HL-60 (cell line): ENCODE measurements at regions not wholly inside any gene's neighbourhood (a gene's known extent, or its start where the extent isn't known, plus 50 kb on each side); places are given as distances from the start of the nearest gene placed in this dataset.

Experiments
- DNase-seq, 2 experiments: peaks; one replicate each; pipeline ENCODE4 v3.0.0-alpha.2; 2010 to 2020; ENCODE audit warnings: low read depth in 1 of 2, low spot score in 1 of 2
- H3K27ac ChIP-seq: fragments of 250-450 bp; sonication (Bioruptor Pico); replicated peaks from 2 replicates; pipeline ENCODE4 v1.5.1; 2020; ENCODE audit warnings: mild to moderate bottlenecking, moderate library complexity
- H3K27me3 ChIP-seq: fragments of 250-450 bp; sonication (Bioruptor Pico); 2 replicates; pipeline ENCODE4 v1.5.1; 2021; ENCODE audit warnings: mild to moderate bottlenecking, moderate library complexity; ENCODE audit not compliant: insufficient read depth, poor library complexity, severe bottlenecking
- H3K4me3 ChIP-seq: replicated peaks from 2 replicates; pipeline ENCODE4 v1.5.1; 2011; ENCODE audit warnings: mild to moderate bottlenecking, control low read depth, low read length; ENCODE audit not compliant: insufficient read depth
- GABPA ChIP-seq: IDR thresholded peaks from 2 replicates; pipeline ENCODE4 v1.6.1; 2012; ENCODE audit warnings: low read depth
- POLR2AphosphoS5 ChIP-seq: IDR thresholded peaks from 2 replicates; pipeline ENCODE4 v1.6.1; 2012; ENCODE audit warnings: low read depth
- SPI1 ChIP-seq: IDR thresholded peaks from 2 replicates; pipeline ENCODE4 v1.6.1; 2012; ENCODE audit warnings: low read depth, mild to moderate bottlenecking, borderline replicate concordance
- TF ChIP-seq, protein P1 (sequence below): IDR thresholded peaks from 2 replicates; pipeline ENCODE4 v1.6.1; 2012; ENCODE audit warnings: low read depth; ENCODE audit not compliant: insufficient replicate concordance
- TF ChIP-seq, protein P2 (sequence below): IDR thresholded peaks from one replicate; pipeline ENCODE4 v1.5.1; 2011; ENCODE audit warnings: low read length, control low read depth, inconsistent platforms; ENCODE audit not compliant: insufficient read depth

DNA sequence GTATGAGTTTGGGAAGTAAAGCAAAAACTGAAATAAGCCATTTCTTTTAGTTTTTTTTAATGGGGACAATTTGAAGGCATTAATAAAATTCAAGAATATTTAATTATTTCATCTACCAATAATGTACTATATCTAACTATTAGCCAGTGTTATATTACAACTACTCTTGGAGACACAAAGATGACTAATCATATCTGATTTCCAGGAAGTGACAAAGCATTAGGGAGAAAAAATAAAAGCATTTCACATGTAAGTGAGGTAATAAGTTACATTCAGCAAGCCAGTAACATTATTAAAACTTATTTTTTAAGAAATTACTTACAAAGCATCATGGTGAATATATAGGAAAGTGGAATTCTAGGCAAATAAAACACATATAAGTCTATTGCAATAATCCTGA lies 781.3 kb upstream of the NRXN1 start:
- no peak overlapping the region for H3K27ac ChIP-seq
- H3K4me3 ChIP-seq: no peak overlapping the region
- H3K27me3 ChIP-seq: no peaks in the 10 kb centered on the region
- TF ChIP-seq GABPA: no peak
- TF ChIP-seq POLR2AphosphoS5: no peak
- TF ChIP-seq, protein P1, sequence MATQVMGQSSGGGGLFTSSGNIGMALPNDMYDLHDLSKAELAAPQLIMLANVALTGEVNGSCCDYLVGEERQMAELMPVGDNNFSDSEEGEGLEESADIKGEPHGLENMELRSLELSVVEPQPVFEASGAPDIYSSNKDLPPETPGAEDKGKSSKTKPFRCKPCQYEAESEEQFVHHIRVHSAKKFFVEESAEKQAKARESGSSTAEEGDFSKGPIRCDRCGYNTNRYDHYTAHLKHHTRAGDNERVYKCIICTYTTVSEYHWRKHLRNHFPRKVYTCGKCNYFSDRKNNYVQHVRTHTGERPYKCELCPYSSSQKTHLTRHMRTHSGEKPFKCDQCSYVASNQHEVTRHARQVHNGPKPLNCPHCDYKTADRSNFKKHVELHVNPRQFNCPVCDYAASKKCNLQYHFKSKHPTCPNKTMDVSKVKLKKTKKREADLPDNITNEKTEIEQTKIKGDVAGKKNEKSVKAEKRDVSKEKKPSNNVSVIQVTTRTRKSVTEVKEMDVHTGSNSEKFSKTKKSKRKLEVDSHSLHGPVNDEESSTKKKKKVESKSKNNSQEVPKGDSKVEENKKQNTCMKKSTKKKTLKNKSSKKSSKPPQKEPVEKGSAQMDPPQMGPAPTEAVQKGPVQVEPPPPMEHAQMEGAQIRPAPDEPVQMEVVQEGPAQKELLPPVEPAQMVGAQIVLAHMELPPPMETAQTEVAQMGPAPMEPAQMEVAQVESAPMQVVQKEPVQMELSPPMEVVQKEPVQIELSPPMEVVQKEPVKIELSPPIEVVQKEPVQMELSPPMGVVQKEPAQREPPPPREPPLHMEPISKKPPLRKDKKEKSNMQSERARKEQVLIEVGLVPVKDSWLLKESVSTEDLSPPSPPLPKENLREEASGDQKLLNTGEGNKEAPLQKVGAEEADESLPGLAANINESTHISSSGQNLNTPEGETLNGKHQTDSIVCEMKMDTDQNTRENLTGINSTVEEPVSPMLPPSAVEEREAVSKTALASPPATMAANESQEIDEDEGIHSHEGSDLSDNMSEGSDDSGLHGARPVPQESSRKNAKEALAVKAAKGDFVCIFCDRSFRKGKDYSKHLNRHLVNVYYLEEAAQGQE: no peak
- no peak for TF ChIP-seq SPI1
- TF ChIP-seq, protein P2, sequence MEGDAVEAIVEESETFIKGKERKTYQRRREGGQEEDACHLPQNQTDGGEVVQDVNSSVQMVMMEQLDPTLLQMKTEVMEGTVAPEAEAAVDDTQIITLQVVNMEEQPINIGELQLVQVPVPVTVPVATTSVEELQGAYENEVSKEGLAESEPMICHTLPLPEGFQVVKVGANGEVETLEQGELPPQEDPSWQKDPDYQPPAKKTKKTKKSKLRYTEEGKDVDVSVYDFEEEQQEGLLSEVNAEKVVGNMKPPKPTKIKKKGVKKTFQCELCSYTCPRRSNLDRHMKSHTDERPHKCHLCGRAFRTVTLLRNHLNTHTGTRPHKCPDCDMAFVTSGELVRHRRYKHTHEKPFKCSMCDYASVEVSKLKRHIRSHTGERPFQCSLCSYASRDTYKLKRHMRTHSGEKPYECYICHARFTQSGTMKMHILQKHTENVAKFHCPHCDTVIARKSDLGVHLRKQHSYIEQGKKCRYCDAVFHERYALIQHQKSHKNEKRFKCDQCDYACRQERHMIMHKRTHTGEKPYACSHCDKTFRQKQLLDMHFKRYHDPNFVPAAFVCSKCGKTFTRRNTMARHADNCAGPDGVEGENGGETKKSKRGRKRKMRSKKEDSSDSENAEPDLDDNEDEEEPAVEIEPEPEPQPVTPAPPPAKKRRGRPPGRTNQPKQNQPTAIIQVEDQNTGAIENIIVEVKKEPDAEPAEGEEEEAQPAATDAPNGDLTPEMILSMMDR: no peak
- no peak for DNase-seq

DNA sequence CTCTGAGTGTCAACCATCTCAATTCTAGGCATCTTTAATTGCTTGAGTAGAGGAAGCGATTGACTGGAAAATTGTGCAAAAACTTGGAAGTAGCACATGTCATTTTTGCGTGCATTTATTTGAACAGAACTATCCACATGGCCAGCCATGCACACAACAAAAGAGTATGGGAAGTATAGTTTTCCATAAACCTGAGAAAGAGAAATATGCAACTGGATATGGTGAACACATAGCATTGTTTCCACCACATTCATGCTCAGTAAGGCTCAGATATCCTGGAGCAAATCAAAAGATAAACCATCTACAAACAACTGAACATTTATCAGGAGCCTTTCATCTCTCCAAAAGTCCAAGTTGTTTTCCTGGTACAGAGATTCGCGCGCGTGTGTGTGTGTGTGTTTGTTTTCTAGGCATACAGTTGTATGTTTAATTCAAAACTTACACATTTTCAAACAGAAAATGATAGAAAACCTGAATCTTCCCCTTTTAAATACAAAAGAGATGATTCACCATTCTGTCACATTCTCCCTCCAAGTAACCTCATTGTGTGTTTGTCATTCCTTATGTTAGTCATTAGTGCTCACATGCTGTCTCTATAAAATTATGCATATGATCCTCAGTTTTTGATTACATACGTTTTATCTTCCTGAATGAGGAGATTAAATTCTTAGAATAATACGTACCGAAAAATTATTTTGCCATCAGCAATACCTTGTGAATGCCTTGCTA lies 780.4 kb upstream of the NRXN1 start:
- TF ChIP-seq SPI1: no peak
- TF ChIP-seq GABPA: no peak
- no peak for TF ChIP-seq POLR2AphosphoS5
- TF ChIP-seq, protein P1: no peak
- TF ChIP-seq, protein P2: no peak
- Histone ChIP-seq H3K27ac (no peak overlapping the region), H3K4me3 (no peak overlapping the region), H3K27me3 (no peaks in the 10 kb centered on the region)
- DNase-seq: no peak

DNA sequence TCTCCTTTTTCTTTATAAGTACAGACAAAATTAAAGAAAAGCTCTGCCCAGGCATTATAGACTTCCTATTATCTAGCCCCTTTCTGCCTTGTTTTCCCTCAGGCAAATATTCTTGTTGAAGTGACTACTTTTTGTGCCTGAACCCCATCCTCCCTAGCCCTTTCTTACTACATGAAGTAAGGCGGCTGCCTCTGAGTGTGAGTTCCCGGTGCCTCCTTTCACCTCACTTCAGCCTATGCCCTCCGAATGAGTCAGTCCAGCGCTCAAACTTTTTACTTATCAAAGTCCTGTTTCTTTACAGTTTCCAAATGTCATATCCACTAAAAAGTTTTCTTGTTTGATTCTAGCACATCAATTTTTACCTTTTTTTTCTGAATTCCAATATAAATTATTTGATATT lies 778.3 kb upstream of the NRXN1 start:
- no peak for DNase-seq
- Histone ChIP-seq H3K27ac (no peak overlapping the region), H3K4me3 (no peak overlapping the region)

More for the DNA sequence above, 778.3 kb upstream of the NRXN1 start:
- H3K27me3 ChIP-seq: no peaks in the 10 kb centered on the region
- TF ChIP-seq POLR2AphosphoS5: no peak
- TF ChIP-seq, protein P1: no peak
- TF ChIP-seq GABPA: no peak
- TF ChIP-seq, protein P2: no peak
- no peak for TF ChIP-seq SPI1
